ENCODE measurements at regions not wholly inside any gene's neighbourhood (a gene's known extent, or its start where the extent isn't known, plus 50 kb on each side); places are given as distances from the start of the nearest gene placed in this dataset.

DNA sequence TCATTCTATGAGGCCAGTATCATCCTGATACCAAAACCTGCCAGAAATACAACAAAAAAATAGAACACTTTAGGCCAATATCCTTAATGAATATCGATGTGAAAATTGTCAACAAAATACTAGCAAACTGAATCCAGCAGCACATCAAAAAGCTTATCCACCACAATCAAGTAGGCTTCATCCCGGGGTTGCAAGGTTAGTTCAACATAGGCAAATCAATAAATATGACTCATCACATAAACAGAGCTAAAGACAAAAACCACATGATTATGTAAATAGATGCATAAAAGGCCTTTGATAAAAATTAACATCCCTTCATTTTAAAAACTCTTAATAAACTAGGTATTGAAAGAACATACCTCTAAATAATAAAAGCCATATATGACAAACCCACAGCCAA is 403.2 kb upstream of the AZI2 start:
- Histone ChIP-seq H4K8ac (ENCODE audit: extremely low read depth, insufficient read depth, low read length) (no peak overlapping the region), H3K4ac (replicated peaks; ENCODE audit: insufficient read length, low read depth, low read length) (no peak overlapping the region), H3K9me3 (ENCODE audit: insufficient read depth in 2 of 2, low read depth in 1 of 2, low read length in 1 of 2) (peaks cover 0 to 10% of the 10 kb centered on the region in 2 experiments; a peak in 2 of 4 replicates), H2BK12ac (ENCODE audit: low read depth, low read length) (no peak overlapping the region), H3K36me3 (ENCODE audit: control insufficient read depth in 2 of 4, insufficient read depth in 4 of 4, low read length in 3 of 4) (no peaks in the 10 kb centered on the region), H2BK5ac (ENCODE audit: low read depth, low read length) (no peak overlapping the region), H3K9ac (replicated peaks in 1 of 4; ENCODE audit: extremely low read depth in 1 of 4, low read depth in 3 of 4, low read length in 3 of 4) (no peak overlapping the region), H3K79me1 (ENCODE audit: low read depth, low read length) (no peaks in the 10 kb centered on the region), H4K91ac (replicated peaks; ENCODE audit: insufficient read length, low read length) (no peak overlapping the region), H2AK5ac (ENCODE audit: low read depth, low read length) (no peak overlapping the region), H3K23ac (ENCODE audit: insufficient read length) (no peak overlapping the region), H3K79me2 (ENCODE audit: control insufficient read depth in 1 of 2, insufficient read depth in 2 of 2, low read length in 2 of 2) (no peaks in the 10 kb centered on the region), H2BK120ac (replicated peaks; ENCODE audit: low read depth, low read length) (no peak overlapping the region), H3K4me3 (ENCODE audit: extremely low read depth in 1 of 4, insufficient read depth in 2 of 4, low read depth in 3 of 4, low read length in 4 of 4) (no peak overlapping the region), H3K18ac (ENCODE audit: extremely low read depth, low read length) (no peak overlapping the region), H3K27ac (ENCODE audit: low read depth, low read length) (no peak overlapping the region), H3K4me2 (ENCODE audit: insufficient read depth in 1 of 2, low read depth in 2 of 2, low read length in 2 of 2) (no peak overlapping the region), H2AFZ (ENCODE audit: low read length) (no peak overlapping the region), H3K14ac (ENCODE audit: insufficient read length) (no peak overlapping the region), H3K27me3 (replicated peaks in 1 of 4; ENCODE audit: control insufficient read depth in 3 of 4, extremely low read depth in 1 of 4, insufficient read depth in 3 of 4, low read length in 3 of 4) (no peaks in the 10 kb centered on the region), H2BK20ac (ENCODE audit: low read length) (no peak overlapping the region), H3K4me1 (replicated peaks in 1 of 4; ENCODE audit: control insufficient read depth in 3 of 4, insufficient read depth in 4 of 4, low read length in 3 of 4) (no peaks in the 10 kb centered on the region), H2BK15ac (ENCODE audit: low read length) (no peak overlapping the region), H4K5ac (ENCODE audit: insufficient read length, low read depth, low read length) (no peak overlapping the region), H4K20me1 (replicated peaks in 1 of 2; ENCODE audit: control insufficient read depth in 1 of 2, insufficient read depth in 2 of 2, low read length in 2 of 2) (peaks cover 0 to 1% of the 10 kb centered on the region in 2 experiments), H3K23me2 (ENCODE audit: low read depth, low read length) (no peaks in the 10 kb centered on the region), H3K56ac (replicated peaks; ENCODE audit: insufficient read length, low read depth, low read length) (no peak overlapping the region)
- ChIA-PET CTCF (ENCODE audit: partially characterized antibody) (interaction anchor here (3.2 kb wide), 1 partner anchor 25 kb away, joined by 12 read pairs; no protein-coding TSS in a partner anchor), POLR2A (ENCODE audit: partially characterized antibody) (no interaction called here)
- no peak for TF ChIP-seq GTF2F1 (IDR thresholded peaks at IDR 0.05; ENCODE audit: borderline replicate concordance, low read depth, low read length)
- no peak for TF ChIP-seq RAD21 (IDR thresholded peaks at IDR 0.05 in 1 of 2, conservative IDR thresholded peaks at IDR 0.05 in 1 of 2; ENCODE audit: low read depth in 2 of 2, low read length in 2 of 2)
- no peak for TF ChIP-seq JUND (IDR thresholded peaks at IDR 0.05; ENCODE audit: low read length)
- no peak for TF ChIP-seq ATF2 (IDR thresholded peaks at IDR 0.05; ENCODE audit: low read length)
- no peak for TF ChIP-seq RNF2 (IDR thresholded peaks at IDR 0.05; ENCODE audit: borderline replicate concordance, low read depth, low read length, missing control alignments, poor library complexity, severe bottlenecking)
- no peak for TF ChIP-seq SIX5 (IDR thresholded peaks at IDR 0.05; ENCODE audit: low read depth, low read length)
- TF ChIP-seq CBX5 (IDR thresholded peaks at IDR 0.05; ENCODE audit: low read depth, low read length) = no peak
- TF ChIP-seq, protein P1, sequence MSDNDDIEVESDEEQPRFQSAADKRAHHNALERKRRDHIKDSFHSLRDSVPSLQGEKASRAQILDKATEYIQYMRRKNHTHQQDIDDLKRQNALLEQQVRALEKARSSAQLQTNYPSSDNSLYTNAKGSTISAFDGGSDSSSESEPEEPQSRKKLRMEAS (IDR thresholded peaks at IDR 0.05) = no peak
- no peak for TF ChIP-seq HDAC2 (IDR thresholded peaks at IDR 0.05; ENCODE audit: borderline replicate concordance in 1 of 2, low read depth in 2 of 2, low read length in 2 of 2)
- no peak for TF ChIP-seq NANOG (IDR thresholded peaks at IDR 0.05; ENCODE audit: insufficient read depth, low read depth, low read length, poor library complexity, severe bottlenecking)
- no peak for TF ChIP-seq CBX8 (IDR thresholded peaks at IDR 0.05; ENCODE audit: borderline replicate concordance, low read depth, low read length)
- WGBS, 2 experiments (ENCODE audit: extremely low coverage in 1 of 2, insufficient coverage in 1 of 2, insufficient read length in 1 of 2, insufficient replicate concordance in 2 of 2, low coverage in 1 of 2, low lambda C conversion rate in 2 of 2, missing lambda C conversion rate in 1 of 2) = 95% methylated on average over 2 of the region's 2 CpGs; no CpG with 5 or more reads in 1 of the 2 experiments
- no peak for DNase-seq (ENCODE audit: low read depth in 1 of 2, low spot score in 2 of 2)
- no peak for FAIRE-seq

Data from H1 (cell line).